ENCODE measurements at regions not wholly inside any gene's neighbourhood (a gene's known extent, or its start where the extent isn't known, plus 50 kb on each side); places are given as distances from the start of the nearest gene placed in this dataset.

GRCh38 chr4:123990310-123990870 is 593.8 kb downstream of the SPRY1 start:
- TF ChIP-seq POLR2A (IDR thresholded peaks at IDR 0.05; ENCODE audit: low read depth, low read length) (no peak), TAF1 (IDR thresholded peaks at IDR 0.05; ENCODE audit: borderline replicate concordance, low read depth, low read length) (no peak), POLR2AphosphoS5 (IDR thresholded peaks at IDR 0.05; ENCODE audit: low read depth, low read length) (no peak)

All from GM12892 (cell line).